Activated T-helper 17 cell treated with anti-CD3 and anti-CD28 coated beads, Interleukin-2, amount 50 U/mL, for 72 hours (primary cell): ENCODE measurements at regions not wholly inside any gene's neighbourhood (a gene's known extent, or its start where the extent isn't known, plus 50 kb on each side); places are given as distances from the start of the nearest gene placed in this dataset.
"Not testable (repeated sequence)": the region's sequence is repeated elsewhere in the genome, so short reads cannot be mapped to it uniquely, and the experiment has no call there.

Source experiments
- ATAC-seq: fragments of 150-1000 bp; cut with Tn5 transposase; replicated peaks from 2 replicates; pipeline ENCODE4 v1.10.0; 2021; ENCODE audit warnings: mild to moderate bottlenecking, moderate library complexity
- H3K27ac Mint-ChIP-seq: one replicate; pipeline ENCODE4 v1.8.0; 2022; ENCODE audit warnings: mixed read lengths
- H3K27me3 Mint-ChIP-seq: one replicate; pipeline ENCODE4 v1.8.0; 2022; ENCODE audit warnings: mixed read lengths
- H3K36me3 Mint-ChIP-seq: one replicate; pipeline ENCODE4 v1.8.0; 2022; ENCODE audit warnings: low read depth, mild to moderate bottlenecking, mixed read lengths
- H3K4me1 Mint-ChIP-seq: one replicate; pipeline ENCODE4 v1.8.0; 2022; ENCODE audit warnings: mixed read lengths
- H3K4me3 Mint-ChIP-seq: one replicate; pipeline ENCODE4 v1.8.0; 2022; ENCODE audit warnings: mild to moderate bottlenecking, mixed read lengths
- H3K9me3 Mint-ChIP-seq: one replicate; pipeline ENCODE4 v1.8.0; 2022; ENCODE audit warnings: mixed read lengths

DNA sequence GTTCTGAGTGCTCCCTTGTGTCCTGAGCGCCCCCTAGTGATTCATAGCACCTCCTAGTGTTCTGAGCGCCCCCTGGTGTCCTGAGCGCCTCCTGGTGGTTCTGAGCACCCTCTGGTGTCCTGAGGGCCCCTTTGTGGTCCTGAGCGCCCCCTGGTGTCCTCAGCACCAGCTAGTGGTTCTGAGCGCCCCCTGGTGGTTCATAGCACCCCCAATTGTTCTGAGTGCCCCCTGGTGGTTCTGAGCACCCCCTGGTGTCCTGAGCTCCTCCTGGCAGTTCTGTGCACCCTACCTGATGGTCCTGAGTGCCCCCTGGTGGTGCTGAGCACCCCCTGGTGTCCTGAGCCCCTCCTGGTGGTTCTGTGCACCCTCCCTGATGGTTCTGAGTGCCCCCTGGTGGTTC lies 146.0 kb downstream of the POTEB start:
- H3K27ac Mint-ChIP-seq, H3K9me3 Mint-ChIP-seq, H3K4me3 Mint-ChIP-seq, H3K36me3 Mint-ChIP-seq, H3K27me3 Mint-ChIP-seq, H3K4me1 Mint-ChIP-seq: not testable (repeated sequence)
- ATAC-seq = peak; percentile 18

DNA sequence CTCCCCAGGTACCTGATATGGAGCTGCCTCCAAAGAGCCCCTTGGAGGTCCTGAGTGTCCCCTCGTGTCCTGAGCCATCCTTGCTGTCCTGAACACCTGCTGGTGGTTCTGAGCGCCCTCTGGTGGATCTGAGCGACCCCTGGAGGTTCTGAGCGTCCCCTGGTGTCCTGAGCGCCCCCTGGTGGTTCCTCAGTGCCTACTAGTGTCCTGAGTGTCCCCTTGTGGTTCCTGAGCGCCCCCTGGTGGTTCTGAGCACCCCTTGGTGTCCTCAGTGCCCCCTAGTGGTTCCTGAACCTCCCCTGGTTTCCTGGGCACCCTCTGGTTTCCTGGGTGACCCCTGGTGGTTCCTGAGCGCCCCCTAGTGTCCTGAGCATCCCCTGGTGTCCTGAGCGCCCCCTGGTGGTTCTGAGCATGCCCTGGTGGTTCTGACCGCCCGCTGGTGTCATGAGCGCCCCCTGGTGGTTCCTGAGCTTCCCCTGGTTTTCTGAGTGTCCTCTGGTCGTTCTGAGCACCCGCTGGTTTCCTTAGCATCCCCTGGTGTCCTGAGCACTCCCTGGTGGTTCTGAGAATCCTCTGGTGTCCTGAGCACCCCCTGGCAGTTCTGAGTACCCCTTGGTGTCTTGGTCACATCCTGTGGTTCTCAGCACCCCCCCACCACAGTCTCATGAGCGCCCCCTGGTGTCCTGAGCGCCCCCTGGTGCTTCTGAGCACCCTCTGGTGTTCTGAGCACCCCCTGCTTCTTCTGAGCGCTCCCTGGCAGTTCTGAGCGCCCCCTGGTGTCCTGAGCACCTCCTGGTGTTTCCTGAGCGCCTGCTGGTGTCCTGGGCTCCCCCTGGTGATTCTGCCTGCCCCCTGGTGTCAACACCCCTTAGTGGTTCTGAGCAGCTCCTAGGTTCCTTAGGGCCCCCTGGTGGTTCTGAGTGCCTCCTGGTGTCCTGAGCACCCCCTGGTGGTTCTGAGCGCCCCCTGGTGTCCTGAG lies 146.8 kb downstream of the POTEB start:
- not testable (repeated sequence) for H3K36me3 Mint-ChIP-seq, H3K4me1 Mint-ChIP-seq, H3K9me3 Mint-ChIP-seq, H3K27me3 Mint-ChIP-seq, H3K27ac Mint-ChIP-seq, H3K4me3 Mint-ChIP-seq
- ATAC-seq = peak; percentile 91

DNA sequence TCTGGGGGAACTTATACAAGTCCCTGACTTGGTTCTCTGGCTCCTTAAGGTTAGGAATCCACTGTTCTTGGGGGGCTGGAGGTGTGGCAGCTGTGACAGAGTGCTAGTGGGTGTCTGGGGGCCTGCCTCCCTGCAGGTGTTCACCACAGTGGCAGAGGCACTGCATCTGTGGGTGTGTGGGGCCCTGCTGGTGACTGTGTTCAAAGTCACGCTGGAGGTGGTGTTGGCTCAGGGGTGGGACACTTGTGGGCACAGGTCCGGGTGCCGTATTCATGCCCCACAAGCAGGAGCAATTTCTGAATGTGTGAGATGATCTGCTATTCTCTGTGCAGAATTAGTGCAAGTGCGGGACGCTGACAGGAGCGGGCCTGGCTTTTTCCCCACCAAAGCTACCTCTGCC lies 152.5 kb downstream of the POTEB start:
- not testable (repeated sequence) for H3K4me1 Mint-ChIP-seq, H3K27me3 Mint-ChIP-seq, H3K4me3 Mint-ChIP-seq, H3K9me3 Mint-ChIP-seq, ATAC-seq, H3K27ac Mint-ChIP-seq, H3K36me3 Mint-ChIP-seq

DNA sequence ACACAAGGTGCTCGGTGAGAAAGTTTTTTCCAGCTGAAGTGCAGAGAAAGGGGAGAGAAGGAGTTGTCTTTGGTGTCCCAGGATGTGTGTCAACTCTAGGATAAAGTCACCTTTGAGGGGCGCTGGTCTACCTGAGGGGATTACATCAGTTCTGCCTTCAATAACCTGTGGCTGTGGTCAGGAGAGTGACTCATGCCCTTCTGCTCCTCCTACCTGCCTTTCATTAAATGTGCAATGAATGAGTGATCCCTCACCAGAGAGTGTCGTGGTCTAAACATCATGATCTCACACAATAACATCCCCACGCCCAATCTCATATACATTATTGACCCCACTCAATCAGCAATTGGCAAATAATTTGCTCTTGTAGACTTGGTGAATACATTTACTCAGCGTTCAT lies 156.4 kb downstream of the POTEB start:
- not testable (repeated sequence) for H3K27me3 Mint-ChIP-seq, H3K4me3 Mint-ChIP-seq, H3K4me1 Mint-ChIP-seq, H3K9me3 Mint-ChIP-seq, H3K27ac Mint-ChIP-seq, H3K36me3 Mint-ChIP-seq
- peak; percentile 58 for ATAC-seq

DNA sequence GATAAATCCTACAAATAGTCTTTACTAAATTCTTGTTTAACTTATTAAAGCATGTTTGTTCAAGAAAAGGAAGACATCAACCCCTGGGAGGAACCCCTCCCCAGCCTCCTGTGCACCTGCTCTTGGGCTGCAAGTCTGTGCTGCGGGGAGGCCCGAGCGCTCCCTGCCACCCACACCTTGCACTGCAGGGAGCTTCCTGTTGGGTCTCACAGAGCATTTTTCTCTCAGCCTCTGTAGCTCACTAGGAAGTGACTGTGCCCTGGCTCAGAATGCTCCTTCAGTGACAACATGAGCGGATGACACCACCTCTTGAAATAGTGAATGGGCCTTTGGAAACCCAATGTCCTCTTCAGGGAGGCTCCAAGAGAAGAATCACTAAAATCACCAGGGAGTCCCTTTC lies 158.8 kb downstream of the POTEB start:
- H3K4me1 Mint-ChIP-seq, H3K27ac Mint-ChIP-seq, H3K36me3 Mint-ChIP-seq, H3K27me3 Mint-ChIP-seq, H3K4me3 Mint-ChIP-seq, H3K9me3 Mint-ChIP-seq: not testable (repeated sequence)
- ATAC-seq = peak; percentile 80

DNA sequence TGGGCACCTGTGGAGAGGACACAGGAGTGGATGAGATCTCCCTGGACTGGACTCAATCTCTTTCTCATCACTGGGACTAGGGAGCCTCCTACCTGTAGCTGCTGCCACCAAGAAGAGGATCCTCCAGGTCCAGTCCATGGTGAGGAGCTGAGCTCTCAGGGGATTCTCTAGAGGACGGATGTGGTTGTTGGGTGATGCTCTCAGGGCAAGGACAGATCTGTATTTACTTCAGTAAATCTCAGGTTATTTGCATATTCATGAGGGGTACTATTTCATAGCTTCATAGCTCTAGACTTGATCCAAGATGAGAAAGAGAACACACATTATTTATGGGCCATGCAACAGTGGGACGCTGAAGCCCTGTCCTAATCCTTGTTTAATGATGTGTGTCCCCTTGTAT lies 159.4 kb downstream of the POTEB start:
- not testable (repeated sequence) for H3K9me3 Mint-ChIP-seq, H3K36me3 Mint-ChIP-seq, H3K4me1 Mint-ChIP-seq, H3K27ac Mint-ChIP-seq, H3K27me3 Mint-ChIP-seq, H3K4me3 Mint-ChIP-seq
- peak; percentile 77 for ATAC-seq

DNA sequence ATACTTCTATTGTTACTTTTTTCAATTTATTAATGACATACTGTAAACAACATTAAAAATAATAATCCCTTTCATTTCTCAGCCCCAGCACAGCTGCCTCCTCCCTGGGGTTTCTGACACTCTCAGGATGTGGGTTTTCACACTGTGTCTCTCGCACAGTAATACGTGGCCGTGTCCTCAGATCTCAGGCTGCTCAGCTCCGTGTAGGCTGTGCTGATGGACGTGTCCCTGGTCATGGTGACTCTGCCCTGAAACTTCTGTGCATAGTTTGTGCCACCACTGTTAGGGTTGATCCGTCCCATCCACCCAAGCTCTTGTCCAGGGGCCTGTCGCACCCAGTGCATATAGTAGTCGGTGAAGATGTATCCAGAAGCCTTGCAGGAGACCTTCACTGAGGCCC lies 159.9 kb downstream of the POTEB start:
- not testable (repeated sequence) for H3K4me1 Mint-ChIP-seq, H3K27me3 Mint-ChIP-seq, H3K27ac Mint-ChIP-seq, H3K36me3 Mint-ChIP-seq, H3K9me3 Mint-ChIP-seq, H3K4me3 Mint-ChIP-seq
- ATAC-seq = peak; percentile 73

DNA sequence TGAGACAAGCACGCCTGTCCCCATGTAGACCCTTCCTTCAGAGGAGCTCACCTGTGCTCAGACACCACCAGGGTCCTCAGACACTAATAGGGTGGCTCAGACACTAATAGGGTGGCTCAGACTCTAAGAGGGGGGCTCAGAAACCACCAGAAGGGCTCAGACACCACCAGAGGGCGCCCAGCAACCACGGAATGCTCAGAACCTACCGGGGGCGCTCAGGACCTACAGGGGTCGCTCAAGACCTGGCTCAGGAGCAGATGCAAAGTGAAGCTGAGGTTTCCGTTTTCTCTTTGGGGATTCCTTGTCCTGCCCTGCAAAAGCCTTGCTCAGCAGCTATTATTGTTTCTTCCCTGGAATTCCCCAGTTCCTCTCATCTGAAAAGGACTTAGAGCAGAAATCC lies 172.1 kb downstream of the POTEB start:
- not testable (repeated sequence) for H3K9me3 Mint-ChIP-seq, H3K27ac Mint-ChIP-seq, H3K4me1 Mint-ChIP-seq, H3K36me3 Mint-ChIP-seq, H3K27me3 Mint-ChIP-seq, H3K4me3 Mint-ChIP-seq
- ATAC-seq = peak; percentile 90

DNA sequence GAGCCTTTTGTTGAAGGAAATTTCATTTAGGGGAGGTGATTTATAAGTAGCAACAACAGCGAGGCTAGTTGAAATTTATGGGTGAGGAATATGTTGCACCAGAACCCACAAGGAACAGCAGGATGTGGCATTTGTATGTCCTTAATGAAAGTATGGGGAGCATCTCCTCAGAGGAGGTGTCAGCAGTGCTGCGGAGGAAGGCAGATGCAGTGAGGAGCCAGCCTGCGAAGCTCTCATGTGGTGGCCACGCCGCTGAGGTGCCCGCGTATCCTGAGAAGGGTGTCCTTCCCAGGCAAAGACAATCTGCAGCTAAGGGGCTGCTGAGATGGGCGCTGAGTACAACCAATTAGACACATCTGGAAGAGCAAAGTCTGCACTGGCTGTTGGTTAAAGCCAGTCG lies 178.9 kb downstream of the POTEB start:
- not testable (repeated sequence) for H3K36me3 Mint-ChIP-seq, H3K27me3 Mint-ChIP-seq, ATAC-seq, H3K9me3 Mint-ChIP-seq, H3K27ac Mint-ChIP-seq, H3K4me3 Mint-ChIP-seq, H3K4me1 Mint-ChIP-seq

DNA sequence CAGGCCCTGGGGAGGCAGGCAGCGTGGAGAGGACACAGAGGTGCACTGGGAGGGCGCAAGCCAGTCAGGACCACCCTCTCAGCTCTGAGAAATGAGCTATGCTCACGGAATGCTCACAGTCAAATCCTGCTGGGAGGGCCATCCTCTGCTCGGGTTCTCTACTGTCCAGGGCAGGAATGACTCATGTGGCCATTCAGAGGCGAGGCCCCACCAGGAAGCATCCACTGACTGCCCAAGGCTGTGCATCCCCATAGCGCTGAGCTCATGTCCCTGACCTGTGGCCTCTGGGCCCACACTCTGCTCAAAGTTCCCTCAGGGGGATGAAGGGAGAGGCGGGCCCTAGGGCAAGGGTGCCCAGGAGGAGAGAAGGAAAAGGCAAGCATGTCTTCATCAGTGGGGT lies 182.4 kb downstream of the POTEB start:
- not testable (repeated sequence) for H3K27ac Mint-ChIP-seq, H3K9me3 Mint-ChIP-seq, ATAC-seq

DNA sequence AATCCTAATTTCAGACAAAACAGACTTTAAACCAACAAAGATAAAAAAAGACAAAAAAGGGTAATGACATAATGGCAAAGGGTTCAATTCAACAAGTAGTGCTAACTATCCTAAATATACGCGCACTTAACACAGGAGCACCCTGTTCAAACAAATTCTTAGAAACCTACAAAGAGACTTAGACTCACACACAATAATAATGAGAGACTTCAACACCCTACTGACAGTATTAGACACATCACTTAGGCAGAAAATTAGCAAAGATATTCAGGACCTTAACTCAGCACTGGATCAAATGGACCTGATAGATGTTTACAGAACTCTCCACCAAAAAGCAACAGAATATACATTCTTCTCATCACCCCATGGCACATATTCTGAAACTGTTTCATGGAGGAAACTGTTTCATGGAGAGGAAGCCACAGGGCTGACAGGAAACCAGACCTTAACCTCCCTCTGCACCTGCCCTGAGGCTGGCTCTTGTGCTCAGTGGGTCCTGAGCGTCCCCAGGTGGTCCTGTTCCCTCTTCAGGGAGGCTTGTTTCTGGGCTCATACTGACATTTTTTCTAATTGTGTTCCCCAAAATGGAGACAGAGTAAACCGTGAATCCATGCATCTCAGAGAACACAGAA lies 184.9 kb downstream of the POTEB start:
- not testable (repeated sequence) for H3K36me3 Mint-ChIP-seq
- ATAC-seq = peak; percentile 68

More for the DNA sequence above, 182.4 kb downstream of the POTEB start:
- not testable (repeated sequence) for H3K4me3 Mint-ChIP-seq, H3K4me1 Mint-ChIP-seq, H3K27me3 Mint-ChIP-seq, H3K36me3 Mint-ChIP-seq

DNA sequence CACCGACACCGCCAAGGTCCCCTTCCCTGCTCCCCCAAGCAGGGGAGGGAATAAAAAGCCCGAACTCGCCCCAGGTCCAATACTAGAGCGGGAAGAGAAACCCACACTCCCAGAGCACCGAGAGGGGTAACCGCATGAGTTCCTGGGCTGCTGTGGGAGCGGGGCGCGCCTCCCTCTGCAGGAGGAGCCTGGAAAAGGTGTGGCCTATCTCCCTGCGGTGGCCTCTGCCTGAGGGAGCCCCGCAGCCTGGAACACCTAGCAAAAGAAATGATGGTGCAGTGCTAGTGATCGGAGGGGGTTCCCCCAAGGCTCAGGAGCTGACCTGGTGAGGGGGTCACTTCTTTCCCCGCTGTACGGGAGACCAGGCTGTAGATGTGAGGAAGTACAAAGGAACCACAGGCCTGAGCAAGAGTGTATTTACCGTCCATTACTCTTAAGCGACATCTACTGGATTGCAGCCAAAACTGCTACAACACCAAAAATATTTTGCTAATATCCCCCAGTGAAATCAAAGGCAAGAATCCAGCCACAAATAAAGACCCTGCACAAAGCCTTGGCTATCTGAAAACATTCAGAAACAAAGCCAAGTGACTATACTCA lies 216.6 kb upstream of the POTEB3 start:
- H3K9me3 Mint-ChIP-seq, H3K27me3 Mint-ChIP-seq, H3K36me3 Mint-ChIP-seq, H3K4me3 Mint-ChIP-seq, H3K4me1 Mint-ChIP-seq, H3K27ac Mint-ChIP-seq: not testable (repeated sequence)
- ATAC-seq = peak; percentile 95

More for the DNA sequence above, 184.9 kb downstream of the POTEB start:
- H3K27me3 Mint-ChIP-seq, H3K27ac Mint-ChIP-seq, H3K4me1 Mint-ChIP-seq, H3K9me3 Mint-ChIP-seq, H3K4me3 Mint-ChIP-seq: not testable (repeated sequence)

DNA sequence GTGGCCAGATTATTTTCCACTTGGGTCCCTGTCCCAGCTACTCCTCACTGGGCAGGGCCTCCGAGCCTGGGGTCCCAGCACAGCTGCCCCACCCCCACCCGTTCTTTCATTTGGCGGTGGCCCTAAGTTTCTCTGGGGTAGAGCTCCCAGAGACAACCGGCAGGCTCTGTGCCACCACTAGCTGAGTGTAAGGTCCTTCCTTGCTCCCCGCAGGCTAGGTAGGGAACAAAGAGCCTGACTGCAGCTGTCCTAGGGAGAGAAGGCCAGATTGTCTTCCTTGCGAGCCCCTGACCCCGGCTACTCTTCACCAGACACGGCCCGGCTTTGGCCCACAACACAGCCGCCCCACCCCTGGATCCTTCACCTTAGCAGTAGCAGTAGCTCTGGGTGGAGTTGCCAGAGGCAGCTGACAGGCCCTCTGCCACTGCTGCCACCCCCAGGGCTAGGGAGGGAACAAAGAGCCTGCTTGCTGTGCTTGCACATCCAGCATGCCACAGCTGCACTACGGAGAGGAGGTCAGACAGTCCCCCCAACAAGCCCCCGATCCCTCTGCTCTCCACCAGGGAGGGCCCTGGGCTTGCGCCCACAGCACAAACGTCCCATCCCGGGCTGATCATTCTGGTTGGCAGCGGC lies 215.9 kb upstream of the POTEB3 start:
- peak; percentile 52 for ATAC-seq

DNA sequence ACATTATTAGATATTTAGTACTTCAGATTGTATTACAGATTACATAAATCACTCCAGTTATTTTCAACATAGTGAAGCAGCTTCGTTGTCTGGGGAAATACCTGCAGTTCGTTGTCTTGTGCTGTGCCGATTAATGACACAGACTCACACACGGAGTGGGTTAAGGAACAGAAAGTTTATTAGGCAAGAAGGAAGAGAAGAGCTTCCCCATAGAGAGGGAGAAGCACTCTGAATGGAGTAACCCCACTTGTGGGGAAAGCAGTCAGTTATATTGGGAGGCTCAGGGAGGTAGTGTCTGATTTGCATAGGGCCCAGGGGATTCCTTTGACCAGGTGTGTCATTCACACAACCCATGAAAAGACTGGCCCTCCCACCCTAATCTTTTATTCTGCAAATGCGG lies 213.4 kb upstream of the POTEB3 start:
- not testable (repeated sequence) for H3K9me3 Mint-ChIP-seq, H3K4me3 Mint-ChIP-seq

More for the DNA sequence above, 215.9 kb upstream of the POTEB3 start:
- H3K9me3 Mint-ChIP-seq, H3K4me3 Mint-ChIP-seq, H3K27me3 Mint-ChIP-seq, H3K4me1 Mint-ChIP-seq, H3K36me3 Mint-ChIP-seq, H3K27ac Mint-ChIP-seq: not testable (repeated sequence)

DNA sequence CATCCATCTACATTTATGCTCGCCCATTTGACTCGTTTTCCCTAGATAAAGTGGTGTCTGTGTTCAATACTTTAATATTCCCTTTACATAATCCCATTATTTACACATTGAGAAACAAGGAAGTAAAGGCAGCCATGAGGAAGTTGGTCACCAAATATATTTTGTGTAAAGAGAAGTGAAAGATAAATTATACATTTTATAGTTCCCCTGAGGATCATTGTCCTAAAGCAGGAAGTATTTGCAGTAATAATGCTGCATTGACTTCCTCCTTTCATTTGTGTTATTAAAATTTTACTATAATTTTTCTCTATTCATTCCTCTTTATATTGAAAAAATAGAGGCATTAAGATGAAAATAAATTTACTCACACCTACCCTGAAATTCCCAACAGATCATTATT lies 198.5 kb upstream of the POTEB3 start:
- H3K4me3 Mint-ChIP-seq, H3K27me3 Mint-ChIP-seq, ATAC-seq, H3K36me3 Mint-ChIP-seq, H3K27ac Mint-ChIP-seq, H3K4me1 Mint-ChIP-seq, H3K9me3 Mint-ChIP-seq: not testable (repeated sequence)

More for the DNA sequence above, 213.4 kb upstream of the POTEB3 start:
- not testable (repeated sequence) for H3K36me3 Mint-ChIP-seq, H3K27me3 Mint-ChIP-seq, H3K27ac Mint-ChIP-seq, H3K4me1 Mint-ChIP-seq, ATAC-seq
